HG03108 (cell line): ENCODE measurements at regions not wholly inside any gene's neighbourhood (a gene's known extent, or its start where the extent isn't known, plus 50 kb on each side); places are given as distances from the start of the nearest gene placed in this dataset.

ENCODE experiments used
- ATAC-seq: cut with Tn5 transposase; IDR thresholded peaks from one replicate; pipeline ENCODE4 v1.9.1; 2021; ENCODE audit warnings: moderate library complexity; ENCODE audit not compliant: unreplicated experiment

DNA sequence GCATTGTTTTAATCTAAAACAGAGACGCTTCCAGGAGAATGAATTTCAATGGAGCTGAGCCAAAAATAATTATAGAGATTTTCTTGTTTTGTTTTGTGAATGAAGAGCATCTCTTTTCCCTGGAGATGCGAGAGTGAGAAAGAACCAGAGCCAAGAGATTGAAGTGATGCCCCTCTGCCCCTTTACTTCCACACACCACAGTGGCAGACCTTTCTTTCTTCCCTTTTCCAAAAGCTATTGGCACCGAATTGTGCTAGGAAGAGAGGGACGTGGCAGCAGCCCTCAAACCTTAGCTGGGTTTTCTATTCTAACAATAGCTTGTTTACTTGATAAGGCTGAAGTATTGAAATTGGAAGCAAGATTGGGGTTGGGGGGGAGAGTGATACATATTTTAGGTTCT is 133.0 kb upstream of the TMEM161B start:
- ATAC-seq: no peak

DNA sequence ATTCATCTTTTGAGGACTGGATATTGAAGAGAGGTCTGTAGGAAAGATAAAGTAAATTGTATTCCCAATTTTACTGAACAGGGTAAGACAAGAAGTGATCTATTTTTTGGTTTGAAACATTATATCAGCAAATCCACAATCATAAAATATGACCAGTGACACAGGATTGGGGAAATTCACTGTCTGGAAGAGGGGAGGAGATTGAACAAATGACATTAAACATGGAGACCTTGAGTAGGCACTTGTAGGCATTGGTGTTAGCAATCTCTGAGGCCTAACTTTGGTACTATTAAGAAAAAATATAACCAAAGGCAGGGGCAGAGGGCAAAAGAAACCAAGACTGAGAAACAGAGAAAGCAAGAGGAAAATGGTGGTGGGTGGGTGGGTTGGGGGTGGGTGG is 132.6 kb upstream of the TMEM161B start:
- ATAC-seq: no peak

DNA sequence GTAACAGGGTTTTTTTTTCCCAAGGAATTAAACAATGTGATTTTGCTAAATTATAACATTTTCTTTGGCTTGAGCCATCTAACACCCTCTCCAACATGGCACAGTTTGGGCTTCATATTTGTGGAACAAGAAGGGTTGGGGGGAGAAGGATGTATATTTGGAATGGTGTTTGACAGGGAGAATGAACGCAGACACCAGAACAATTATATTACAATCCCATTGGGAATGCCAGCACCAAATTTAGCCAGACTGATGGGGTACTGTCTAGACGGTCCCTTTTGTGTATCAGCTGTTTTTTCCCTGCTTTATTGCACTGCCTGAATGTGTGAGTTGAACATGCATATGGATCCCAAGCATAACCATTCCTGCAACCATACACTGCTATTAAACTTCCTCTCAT is 130.9 kb upstream of the TMEM161B start:
- ATAC-seq: no peak

DNA sequence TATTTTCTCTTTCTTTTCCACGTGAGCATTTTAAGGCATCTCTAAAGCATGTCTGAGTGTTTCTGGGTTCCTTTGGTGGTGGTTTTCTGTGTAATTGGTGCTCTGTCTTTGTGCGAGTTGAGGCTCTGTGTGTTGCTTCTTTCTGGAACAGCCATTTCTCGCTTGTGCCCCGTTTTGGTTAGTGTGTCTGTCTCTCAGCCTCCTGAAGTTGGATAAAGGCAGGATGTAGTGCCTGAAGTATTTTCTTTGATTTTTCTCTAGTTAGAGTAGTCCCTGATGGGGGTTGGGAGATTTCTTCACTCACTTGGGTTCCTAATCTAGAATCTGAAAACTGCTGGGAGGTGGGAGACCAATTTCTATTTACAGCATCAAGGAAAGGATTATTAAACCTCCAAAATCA is 129.7 kb upstream of the TMEM161B start:
- ATAC-seq: no peak

DNA sequence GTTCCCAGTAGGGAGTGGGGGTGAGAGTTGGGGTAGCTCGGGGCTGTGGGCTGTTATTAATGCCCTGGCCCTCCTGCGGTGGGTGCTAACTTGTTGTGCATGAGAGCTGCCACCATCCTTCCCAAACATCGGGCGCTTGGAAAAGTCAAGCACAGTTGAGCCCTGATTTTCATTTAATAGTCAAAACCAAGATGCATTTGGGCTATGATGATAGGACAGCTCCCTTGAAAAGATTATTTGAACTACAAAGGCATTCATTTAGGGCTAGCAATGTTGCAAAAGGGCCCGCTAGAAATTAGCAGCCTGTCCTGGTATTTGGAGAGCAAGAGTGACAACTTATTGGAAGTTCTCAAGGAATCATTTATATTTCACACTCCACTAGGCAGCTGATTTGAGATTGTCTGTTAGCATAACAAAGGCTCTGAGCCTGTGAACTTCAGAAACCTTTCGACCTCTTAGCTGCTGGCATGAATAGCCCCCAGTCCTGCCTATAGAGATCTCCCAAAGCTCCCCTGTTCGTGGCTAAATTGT is 128.2 kb upstream of the TMEM161B start:
- ATAC-seq: no peak

DNA sequence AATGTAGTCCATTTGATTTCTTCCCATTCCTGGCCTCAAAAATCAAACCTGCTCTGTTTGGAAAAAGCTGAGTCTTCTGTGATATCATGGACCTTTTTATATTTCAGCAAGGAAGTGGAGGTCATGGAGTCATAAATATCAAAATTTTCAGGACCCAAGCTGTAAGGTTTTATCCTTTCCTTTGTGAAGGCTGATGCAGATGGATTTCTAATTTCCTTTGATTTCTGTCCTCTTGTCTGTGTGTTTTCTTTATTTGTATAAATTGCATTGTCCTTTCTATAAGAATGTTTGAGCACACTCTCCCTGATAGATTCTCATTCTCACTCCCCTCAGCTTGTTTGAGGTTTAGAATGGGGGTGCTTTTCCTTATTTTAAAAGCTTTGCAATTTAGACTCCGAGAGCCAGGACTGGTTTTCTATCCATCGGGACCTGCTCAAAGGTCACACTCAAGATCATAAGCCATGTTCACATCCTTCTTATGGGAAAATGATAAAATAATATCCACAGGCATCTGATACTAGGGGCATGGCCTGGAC is 127.4 kb upstream of the TMEM161B start:
- no peak for ATAC-seq

DNA sequence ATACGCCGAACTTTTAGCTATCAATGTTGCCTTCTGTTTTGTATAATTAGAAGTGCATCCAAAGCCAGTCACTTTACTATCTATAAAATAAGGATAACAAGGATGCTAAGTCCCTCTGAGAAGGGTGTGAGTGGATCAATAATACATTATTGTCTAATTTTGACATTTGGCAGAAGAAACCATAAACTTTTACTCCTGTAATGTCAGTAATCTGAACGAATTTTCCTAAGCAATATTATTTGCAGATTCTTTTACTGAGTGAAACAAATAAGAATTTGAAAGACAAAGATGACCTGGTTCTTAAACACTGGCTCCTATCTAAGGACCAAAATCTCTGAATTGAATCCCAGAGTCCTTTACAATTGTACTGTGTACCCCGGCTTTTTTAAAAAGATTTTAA is 126.6 kb upstream of the TMEM161B start:
- ATAC-seq: no peak

DNA sequence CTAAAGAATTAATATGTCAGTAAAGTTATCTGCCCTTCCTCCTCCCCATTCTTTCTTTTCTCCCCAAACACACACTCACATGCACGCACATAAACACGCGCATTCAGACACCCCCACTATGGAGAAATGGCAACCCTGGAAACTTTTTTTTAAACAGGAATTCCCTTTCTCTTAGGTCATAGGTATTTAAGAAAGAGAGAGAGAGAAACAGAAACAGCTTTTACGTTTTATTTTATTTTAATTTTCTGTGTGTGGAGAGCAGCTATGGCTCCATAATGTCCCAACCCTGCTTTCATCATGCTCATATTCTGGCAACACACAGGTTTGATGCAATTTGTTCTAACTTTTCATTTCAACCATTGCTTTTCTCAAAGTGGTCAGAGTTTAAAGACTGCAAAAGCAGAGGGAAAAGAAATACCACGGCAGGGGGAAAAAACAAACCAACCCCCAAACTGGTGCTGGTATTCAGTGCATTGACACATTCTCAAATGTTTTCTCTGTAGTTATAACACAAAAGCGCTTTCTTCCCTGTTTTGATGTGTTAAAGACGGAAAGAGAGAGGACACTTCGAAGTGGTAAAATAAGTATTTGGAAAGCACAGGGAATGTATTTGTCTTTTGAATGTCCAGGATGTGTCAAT is 126.0 kb upstream of the TMEM161B start:
- no peak for ATAC-seq

DNA sequence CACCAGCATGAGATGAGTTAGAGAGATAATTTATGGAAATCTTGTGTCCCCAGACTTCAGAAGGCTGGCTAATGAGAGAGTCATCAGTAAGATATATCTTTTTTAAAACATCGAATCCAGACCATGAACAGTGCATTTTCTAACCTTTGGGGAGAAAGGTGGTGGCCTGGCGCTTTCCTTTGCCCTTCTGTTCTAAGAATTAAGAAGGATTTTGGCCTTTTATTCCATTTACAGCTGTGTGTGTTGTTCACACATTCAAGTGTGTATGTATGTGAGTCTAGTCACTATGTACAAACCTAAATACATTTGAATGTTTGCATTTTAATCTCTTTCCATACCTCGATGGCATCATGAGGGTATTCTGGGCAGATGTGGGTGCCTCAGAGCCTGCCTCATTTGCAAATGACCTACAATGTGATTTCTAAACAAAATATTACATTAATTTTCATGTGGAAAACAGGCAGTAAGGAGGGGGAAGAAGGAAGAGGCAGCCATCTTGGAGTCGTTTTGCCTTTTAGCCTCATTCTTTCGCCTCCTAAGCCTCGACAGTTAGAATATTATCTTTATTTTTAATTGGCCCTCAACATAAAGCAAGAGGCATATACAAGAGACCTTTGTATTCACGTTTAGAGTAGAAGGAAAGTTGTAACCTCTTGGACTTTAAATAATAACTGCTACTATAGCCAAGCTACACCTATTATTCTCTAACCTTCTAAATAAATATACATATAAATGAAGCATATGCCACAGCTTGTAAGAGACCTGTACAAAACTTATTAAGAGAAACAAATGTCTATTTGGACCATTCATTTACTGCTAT is 125.3 kb upstream of the TMEM161B start:
- no peak for ATAC-seq

DNA sequence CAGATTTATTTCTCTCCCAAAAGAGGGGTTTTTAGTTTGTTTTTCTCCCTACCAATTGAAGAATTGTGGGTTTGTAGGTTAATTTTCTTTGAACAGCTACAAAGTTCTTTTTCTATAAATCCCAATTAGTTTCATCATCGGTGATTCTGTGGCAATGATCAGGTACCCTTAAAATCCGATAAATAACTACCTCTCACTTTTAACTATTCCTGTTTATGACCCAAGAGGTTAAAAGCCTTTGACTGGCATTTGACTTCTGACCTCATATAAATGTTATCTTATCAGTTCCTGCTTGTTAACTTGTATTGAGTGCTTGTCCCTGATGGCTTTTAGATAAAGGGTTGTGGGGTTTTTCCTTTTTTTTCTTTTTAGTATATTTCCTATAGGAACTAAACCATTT is 124.4 kb upstream of the TMEM161B start:
- no peak for ATAC-seq

DNA sequence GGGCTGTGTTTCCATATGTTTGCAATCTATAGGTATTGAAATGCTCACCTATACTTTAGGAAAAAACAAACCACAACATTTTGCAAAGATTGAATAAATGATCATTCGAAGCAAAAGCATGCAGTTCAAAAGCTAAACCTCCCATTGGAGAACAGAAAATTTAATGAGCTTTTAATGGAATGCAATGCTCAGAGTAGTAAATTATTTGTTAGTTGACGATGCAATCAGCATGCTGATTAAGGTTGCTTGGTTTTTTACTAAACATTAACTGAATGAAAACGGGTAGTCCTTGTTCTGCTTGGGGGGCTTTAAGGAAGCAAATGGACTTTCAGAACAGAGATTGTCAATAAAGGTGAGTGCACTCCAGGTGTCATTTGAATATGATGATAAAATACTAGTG is 123.3 kb upstream of the TMEM161B start:
- ATAC-seq: no peak

DNA sequence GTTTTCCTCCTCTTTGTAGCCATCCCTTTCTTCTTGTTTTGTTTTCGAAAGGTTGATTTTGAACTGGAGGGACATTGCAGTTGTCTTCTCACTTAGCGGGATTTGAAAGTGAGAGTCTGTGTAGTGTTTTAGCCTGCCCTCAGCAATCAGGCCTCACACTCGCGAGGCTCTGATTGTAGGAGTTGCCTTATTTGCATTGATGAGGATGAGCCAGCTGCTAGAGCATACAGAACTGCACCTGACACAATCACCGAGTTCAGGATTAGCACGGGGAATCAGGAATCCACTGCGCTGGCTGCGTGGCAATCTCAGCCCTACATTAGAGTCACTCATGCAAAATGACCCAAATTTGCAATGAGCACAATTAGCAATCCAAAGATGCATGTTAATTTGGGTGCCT is 122.5 kb upstream of the TMEM161B start:
- ATAC-seq: no peak

DNA sequence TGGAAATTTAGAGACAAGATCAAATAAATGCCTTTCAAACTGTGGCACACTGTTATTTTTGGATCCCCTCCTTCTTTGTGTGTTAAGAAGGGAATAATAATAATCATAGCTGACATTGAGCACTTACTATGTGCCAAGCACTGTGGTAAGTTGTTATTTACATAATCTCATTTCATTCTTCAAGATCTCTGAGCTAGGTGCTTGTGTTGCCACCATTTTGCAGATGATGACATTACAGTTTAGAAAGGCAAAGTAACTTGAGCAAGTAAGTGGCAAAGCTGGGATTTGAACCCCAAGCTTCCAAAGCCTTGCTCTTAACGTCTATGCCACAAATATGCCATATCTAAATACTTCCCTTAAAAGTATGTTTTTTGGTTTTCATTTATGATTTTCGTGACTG is 121.8 kb upstream of the TMEM161B start:
- no peak for ATAC-seq

DNA sequence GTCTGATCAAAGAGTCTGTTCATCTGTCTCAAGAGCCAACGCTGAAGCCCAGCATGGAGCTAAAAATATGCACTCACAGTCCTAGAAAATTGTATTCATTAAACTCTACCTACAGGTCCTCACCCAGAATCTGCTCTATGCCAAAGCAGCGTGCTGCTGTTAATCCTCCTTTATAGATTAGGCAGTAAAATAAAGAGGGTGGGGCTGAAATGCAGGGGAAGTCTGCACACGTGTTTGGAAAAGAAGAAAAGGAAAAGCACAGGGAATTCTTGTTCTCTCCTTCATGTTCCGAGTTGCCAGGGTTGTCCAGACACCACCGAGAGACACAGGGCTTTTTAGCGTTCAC is 121.4 kb upstream of the TMEM161B start:
- no peak for ATAC-seq

DNA sequence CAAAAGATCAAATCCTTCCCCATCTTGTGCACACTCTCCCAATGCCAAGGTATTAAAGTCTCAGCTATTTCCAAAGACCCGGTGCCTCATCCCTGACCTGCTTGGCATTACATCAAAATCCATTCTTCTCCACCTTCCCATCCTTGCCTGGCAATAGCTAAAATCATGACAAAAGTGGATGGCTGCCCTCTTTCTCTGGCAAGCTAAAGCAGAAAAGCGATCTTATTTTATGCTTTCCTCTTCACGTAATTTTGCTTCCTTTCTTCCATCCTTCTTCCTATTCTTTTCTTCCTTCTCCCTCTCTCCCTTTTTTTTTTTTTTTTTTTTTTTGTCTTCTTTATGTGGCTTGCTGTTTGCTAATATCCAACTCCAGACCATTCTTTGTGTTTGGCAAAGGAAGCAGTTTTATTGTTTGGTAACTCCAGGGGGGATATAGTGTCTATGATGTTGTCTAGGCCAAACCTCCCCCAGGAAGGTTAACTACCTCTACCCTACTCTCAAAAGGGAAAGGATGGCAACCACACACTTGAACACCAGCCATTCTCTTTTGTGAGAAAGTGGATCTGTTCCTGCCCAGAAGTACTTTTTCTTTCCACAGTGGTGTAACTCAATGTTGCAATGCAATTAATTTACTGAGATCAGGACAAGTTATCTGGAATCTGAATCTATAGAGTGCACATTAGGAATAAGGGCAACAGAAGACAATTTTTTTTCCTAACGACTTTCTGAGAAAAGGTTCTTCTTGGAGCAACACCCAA is 120.9 kb upstream of the TMEM161B start:
- ATAC-seq: no peak

DNA sequence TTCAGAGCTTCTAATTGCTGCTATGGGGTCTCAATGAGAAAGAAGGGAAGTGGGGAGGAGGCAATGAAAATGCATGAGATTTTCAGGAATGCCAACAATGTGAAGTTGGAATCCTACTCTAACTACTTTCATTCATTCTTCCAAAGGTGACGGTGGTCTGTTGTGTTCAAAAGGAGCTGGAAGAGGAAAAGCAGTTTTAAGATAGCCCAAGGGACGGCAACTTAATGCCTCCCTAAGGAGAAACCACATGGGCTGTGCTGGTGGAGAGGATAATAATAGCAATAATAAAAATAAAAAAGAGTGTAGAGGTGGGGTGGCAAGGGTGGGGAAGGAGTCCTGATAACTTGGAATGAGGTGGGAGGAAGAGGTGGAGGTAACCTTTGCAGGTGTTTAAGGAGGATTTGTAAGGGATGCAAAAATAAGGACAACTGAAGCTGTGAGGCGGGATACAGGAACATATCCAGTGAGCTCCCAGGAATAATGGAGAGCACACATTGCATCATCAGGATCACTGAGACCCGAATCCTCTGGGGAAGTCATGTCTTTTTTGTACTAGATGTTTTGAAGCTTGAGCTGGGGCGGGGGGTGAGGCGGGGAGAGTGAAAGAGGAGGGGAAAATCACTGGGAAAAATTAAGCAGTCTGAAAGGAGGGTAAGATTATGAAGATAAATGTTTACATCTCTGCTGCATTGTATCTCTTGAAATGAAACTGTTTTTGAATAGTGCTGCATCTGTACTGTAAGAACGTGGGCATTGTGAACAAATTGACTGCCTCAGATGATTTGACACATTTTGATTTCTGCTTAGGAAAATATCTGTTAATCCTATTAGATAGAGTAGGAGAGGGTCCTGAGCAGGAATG is 120.1 kb upstream of the TMEM161B start:
- ATAC-seq: no peak

DNA sequence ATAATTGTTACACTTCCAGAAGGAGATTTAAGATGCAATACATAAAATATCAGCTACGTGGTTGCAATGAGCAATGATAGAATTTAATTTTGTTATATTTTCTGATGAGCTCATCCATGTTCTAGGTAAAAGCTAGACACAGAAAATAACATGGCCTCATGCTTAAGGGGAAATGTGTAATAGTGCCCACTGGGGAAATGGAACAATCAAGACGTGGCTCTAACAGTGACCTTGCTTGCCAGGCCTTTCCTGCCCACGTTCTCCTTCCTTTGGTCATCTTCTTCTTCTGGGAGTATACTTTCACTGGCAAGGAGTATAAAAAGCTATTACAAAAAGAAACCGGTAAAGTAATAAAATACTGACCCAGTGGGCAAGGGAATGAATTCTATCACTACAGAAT is 116.2 kb upstream of the TMEM161B start:
- no peak for ATAC-seq

DNA sequence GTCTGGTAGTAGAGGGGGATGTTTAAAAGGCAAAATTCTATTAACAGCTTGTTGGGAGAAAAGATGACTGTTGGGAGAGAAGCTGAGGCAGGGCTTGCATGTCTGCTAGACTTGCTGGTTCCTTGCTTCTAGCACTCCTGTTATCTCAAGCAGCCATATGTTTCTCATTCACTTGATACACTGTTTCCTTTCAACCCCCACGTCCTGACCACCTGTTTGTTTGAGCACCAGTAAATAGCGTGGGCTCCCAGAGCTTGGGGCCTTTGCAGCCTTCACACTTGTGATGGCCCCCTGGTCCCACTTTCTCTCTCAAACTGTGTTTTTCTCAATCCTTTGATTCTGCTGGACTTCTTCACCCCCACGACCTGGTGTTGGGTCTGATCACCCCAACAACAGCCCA is 111.7 kb upstream of the TMEM161B start:
- ATAC-seq: no peak

DNA sequence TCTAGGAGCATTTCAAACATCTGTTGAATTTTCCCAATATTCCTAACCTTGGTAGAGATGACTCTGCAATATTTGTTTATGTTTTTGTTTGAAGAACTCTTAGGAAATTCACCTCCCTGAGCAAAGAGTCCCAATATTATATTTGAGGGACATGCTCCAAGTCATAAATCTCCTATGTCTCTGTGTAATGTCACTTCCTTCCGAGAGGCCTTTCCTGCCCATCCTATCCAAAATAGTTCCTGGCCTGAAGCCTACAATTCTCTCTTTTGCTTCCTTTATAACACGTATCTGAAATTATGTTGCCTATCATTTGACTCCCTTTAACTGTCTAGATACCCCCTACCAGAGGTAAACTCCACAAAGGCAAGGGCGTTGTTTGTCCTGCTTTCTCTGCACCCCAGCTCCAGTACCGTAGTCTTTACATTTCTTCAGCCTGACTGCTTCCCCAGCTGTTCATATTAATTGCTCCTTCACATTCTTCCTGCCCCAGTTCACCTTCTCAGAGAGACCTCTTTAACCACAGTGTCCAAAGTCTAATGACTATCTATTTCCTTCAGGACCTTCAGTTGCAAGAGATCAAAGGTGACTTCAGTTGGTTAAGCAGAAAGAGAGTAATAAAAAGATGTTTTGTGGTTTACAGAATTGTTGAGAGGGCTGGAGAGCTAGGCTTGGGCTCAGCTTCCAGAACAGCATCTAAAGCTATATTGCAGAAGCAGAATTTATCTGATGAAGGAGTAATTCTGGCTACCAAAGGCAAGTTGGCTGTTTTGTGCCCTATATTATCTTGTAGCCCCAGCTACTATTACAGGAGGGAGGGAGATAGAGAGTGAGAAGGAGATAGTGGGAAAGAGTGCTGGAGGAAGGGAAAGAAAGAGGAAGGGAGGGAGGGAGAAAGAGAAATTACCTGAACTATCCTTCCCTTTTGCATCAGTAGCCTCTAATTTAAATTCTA is 109.3 kb upstream of the TMEM161B start:
- ATAC-seq: no peak

DNA sequence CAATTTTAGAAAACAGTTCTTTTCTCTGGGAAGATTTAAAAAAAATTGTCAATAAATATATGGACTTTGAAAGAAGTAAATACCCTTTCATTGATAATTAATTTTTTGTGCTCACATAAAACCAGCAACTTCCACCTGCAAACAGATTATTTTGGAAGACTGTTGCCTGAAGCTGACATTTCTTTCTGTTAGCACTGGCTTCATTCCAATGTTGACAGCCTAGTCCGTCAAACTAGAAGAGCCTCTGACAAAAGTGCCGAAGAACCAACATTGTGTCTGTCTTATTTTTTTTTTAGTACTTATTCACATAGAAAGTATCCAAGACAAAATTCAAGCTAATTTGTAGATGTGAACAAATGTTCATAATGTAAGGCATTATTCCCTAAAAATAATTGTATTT is 108.6 kb upstream of the TMEM161B start:
- ATAC-seq: no peak
